ENCODE measurements at regions not wholly inside any gene's neighbourhood (a gene's known extent, or its start where the extent isn't known, plus 50 kb on each side); places are given as distances from the start of the nearest gene placed in this dataset.

- TF ChIP-seq CTCF (IDR thresholded peaks at IDR 0.05; ENCODE audit: insufficient read depth, low read length) (no peak), REST (IDR thresholded peaks at IDR 0.05; ENCODE audit: insufficient replicate concordance, low read depth) (no peak)
Measured at GRCh38 chr1:177801790-177802189, 168.1 kb downstream of the SEC16B start.
